NT2/D1 (cell line): ENCODE measurements at regions not wholly inside any gene's neighbourhood (a gene's known extent, or its start where the extent isn't known, plus 50 kb on each side); places are given as distances from the start of the nearest gene placed in this dataset.

ENCODE experiments used
- SUZ12 ChIP-seq: IDR thresholded peaks from 2 replicates; pipeline ENCODE4 v1.6.1; 2011; ENCODE audit not compliant: insufficient read length, insufficient read depth; ENCODE audit errors: extremely low read depth
- ZNF274 ChIP-seq: IDR thresholded peaks from 2 replicates; pipeline ENCODE4 v1.6.1; 2011; ENCODE audit warnings: mild to moderate bottlenecking, low read depth, low read length

DNA sequence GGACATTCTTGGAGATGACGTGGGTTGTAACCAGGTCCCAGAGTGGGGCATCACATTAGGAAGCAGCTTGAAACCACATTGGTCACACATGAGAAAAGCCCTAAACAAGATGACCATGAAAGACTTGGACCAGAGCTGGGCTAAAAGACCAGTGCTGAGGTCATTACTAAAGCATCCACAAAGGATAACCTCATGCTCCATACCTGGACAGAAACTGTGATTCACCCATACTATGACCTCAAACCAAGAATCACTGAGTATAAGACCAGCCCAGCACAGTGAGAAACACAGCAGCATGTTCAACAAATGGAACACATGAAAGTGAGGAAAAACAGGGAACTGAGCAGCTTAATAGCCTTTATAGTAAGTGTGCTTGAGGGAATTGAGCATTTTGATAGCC, 635.5 kb upstream of the NETO1 start:
- TF ChIP-seq SUZ12 = no peak
- TF ChIP-seq ZNF274 = no peak
